ENCODE measurements at regions not wholly inside any gene's neighbourhood (a gene's known extent, or its start where the extent isn't known, plus 50 kb on each side); places are given as distances from the start of the nearest gene placed in this dataset.

DNA sequence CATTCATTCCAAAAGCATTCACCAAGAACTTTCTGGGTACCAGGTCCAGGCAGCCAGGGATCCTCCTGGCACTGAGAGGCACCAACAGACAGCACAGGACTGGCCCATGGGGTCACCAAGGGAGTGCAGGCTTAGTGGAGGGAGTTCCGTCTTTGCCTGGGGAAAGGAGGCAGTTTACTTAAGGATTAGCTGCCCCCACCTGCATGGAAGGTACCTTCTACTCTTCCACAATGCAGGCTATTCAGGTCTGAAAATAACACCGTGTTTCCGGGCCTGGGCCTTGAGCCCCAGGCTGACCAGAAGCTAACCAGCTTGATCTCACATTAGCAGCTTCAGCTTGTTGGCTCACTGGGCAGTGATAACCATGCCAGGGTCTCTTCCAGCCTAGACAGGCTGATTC, 199.4 kb downstream of the FOXA2 start:
- TF ChIP-seq SRSF7 (optimal IDR thresholded peaks at IDR 0.05; ENCODE audit: low read depth, low read length) (no peak), ESRRB (CRISPR knock-in tag; IDR thresholded peaks at IDR 0.05; ENCODE audit: borderline replicate concordance) (no peak), NCOA2 (IDR thresholded peaks at IDR 0.05; ENCODE audit: partially characterized antibody in 2 of 2) (no peak), FOS (IDR thresholded peaks at IDR 0.05; ENCODE audit: extremely low read depth, insufficient read length) (no peak), HDAC3 (IDR thresholded peaks at IDR 0.05; ENCODE audit: borderline replicate concordance, partially characterized antibody) (no peak), ZNF717 (CRISPR knock-in tag; IDR thresholded peaks at IDR 0.05) (no peak), SMARCA4 (IDR thresholded peaks at IDR 0.05) (no peak)
- TF ChIP-seq, protein P1, sequence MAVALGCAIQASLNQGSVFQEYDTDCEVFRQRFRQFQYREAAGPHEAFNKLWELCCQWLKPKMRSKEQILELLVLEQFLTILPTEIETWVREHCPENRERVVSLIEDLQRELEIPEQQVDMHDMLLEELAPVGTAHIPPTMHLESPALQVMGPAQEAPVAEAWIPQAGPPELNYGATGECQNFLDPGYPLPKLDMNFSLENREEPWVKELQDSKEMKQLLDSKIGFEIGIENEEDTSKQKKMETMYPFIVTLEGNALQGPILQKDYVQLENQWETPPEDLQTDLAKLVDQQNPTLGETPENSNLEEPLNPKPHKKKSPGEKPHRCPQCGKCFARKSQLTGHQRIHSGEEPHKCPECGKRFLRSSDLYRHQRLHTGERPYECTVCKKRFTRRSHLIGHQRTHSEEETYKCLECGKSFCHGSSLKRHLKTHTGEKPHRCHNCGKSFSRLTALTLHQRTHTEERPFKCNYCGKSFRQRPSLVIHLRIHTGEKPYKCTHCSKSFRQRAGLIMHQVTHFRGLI (CRISPR knock-in tag; IDR thresholded peaks at IDR 0.05) = no peak
- TF ChIP-seq, protein P2, sequence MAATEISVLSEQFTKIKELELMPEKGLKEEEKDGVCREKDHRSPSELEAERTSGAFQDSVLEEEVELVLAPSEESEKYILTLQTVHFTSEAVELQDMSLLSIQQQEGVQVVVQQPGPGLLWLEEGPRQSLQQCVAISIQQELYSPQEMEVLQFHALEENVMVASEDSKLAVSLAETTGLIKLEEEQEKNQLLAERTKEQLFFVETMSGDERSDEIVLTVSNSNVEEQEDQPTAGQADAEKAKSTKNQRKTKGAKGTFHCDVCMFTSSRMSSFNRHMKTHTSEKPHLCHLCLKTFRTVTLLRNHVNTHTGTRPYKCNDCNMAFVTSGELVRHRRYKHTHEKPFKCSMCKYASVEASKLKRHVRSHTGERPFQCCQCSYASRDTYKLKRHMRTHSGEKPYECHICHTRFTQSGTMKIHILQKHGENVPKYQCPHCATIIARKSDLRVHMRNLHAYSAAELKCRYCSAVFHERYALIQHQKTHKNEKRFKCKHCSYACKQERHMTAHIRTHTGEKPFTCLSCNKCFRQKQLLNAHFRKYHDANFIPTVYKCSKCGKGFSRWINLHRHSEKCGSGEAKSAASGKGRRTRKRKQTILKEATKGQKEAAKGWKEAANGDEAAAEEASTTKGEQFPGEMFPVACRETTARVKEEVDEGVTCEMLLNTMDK (IDR thresholded peaks at IDR 0.05; ENCODE audit: borderline replicate concordance, insufficient read depth, low read depth, low read length, poor library complexity, severe bottlenecking) = no peak
- 57% methylated on average over 2 of the region's 3 CpGs for WGBS (ENCODE audit: insufficient coverage, low coverage, missing lambda C conversion rate)
- no peaks in the 10 kb centered on the region for H3K27me3 ChIP-seq (ENCODE audit: control insufficient read depth in 2 of 2, insufficient read depth in 2 of 2, low read length in 2 of 2)
- no peaks in the 10 kb centered on the region for H3K9me3 ChIP-seq (replicated peaks; ENCODE audit: control insufficient read depth, insufficient read depth, low read depth, low read length)
- H2AFZ ChIP-seq (ENCODE audit: low read depth, low read length) = no peak overlapping the region
- no peak overlapping the region for H3K9ac ChIP-seq (ENCODE audit: insufficient read depth in 1 of 2, low read depth in 2 of 2, low read length in 2 of 2)
- no peaks in the 10 kb centered on the region for H4K20me1 ChIP-seq (replicated peaks; ENCODE audit: control insufficient read depth, insufficient read depth, low read length)
- no peak for ATAC-seq
- intact Hi-C loops (cut with micrococcal nuclease) = loop anchor here (5.0 kb wide), 1 partner anchor 87 kb away; no protein-coding TSS in a partner anchor
- no peaks in the 10 kb centered on the region for H3K36me3 ChIP-seq (ENCODE audit: control insufficient read depth, insufficient read depth, low read length)
- CTCF ChIA-PET (ENCODE audit: low intra/inter-chr PET ratio) = interaction anchor here (1.5 kb wide), 1 partner anchor 202 kb away, joined by 14 read pairs; no protein-coding TSS in a partner anchor
- in situ Hi-C loops (cut with MboI) = no loop called here
- H3K4me2 ChIP-seq (ENCODE audit: insufficient read depth, low read length) = no peak overlapping the region
- no peak for FAIRE-seq
- no peaks in the 10 kb centered on the region for H3K79me2 ChIP-seq (ENCODE audit: control insufficient read depth, insufficient read depth, low read length)
- no peak for DNase-seq (ENCODE audit: extremely low read depth in 1 of 4, low spot score in 3 of 4)
- no peak overlapping the region for H3K27ac ChIP-seq (ENCODE audit: extremely low read depth, low read depth, low read length)
- no peaks in the 10 kb centered on the region for H3K9me1 ChIP-seq (ENCODE audit: control insufficient read depth, insufficient read depth, low read length)
- H3K4me1 ChIP-seq (replicated peaks in 1 of 2; ENCODE audit: control insufficient read depth in 2 of 2, insufficient read depth in 2 of 2, low read length in 2 of 2) = peaks cover 0 to 16% of the 10 kb centered on the region in 2 experiments; a peak in 2 of 5 replicates
- POLR2A ChIA-PET = interaction anchor here (0.7 kb wide), 1 partner anchor 394 kb away, joined by 3 read pairs; no protein-coding TSS in a partner anchor
- no peak overlapping the region for H3K4me3 ChIP-seq
- no TSS peak for BruUV-seq (replicated peaks)

Measured in K562 (cell line).